DOHH2 (cell line): ENCODE measurements at regions not wholly inside any gene's neighbourhood (a gene's known extent, or its start where the extent isn't known, plus 50 kb on each side); places are given as distances from the start of the nearest gene placed in this dataset.

ENCODE experiments used
- H3F3A ChIP-seq: fragments of 200-600 bp; sonication (generic), shearing (Covaris generic); 2 replicates; pipeline ENCODE4 v1.6.0; 2016; ENCODE audit warnings: antibody characterized with exemption, mild to moderate bottlenecking; ENCODE audit not compliant: control insufficient read depth, insufficient read depth
- H3K27ac ChIP-seq: fragments of 200-600 bp; sonication (generic); 2 replicates; pipeline ENCODE4 v1.5.1; 2014; ENCODE audit warnings: low read depth, mild to moderate bottlenecking, low read length, moderate library complexity
- H3K27me3 ChIP-seq: fragments of 200-600 bp; sonication (generic); 2 replicates; pipeline ENCODE4 v1.6.1; 2014; ENCODE audit warnings: mild to moderate bottlenecking, low read length, mixed read lengths; ENCODE audit not compliant: control insufficient read depth
- H3K36me3 ChIP-seq: fragments of 200-600 bp; sonication (generic); 2 replicates; pipeline ENCODE4 v1.6.1; 2014; ENCODE audit warnings: mild to moderate bottlenecking, low read length, moderate library complexity, mixed read lengths; ENCODE audit not compliant: control insufficient read depth
- H3K4me1 ChIP-seq: fragments of 200-600 bp; sonication (generic); 2 replicates; pipeline ENCODE4 v1.6.1; 2014; ENCODE audit warnings: mild to moderate bottlenecking, low read length, mixed read lengths; ENCODE audit not compliant: control insufficient read depth
- H3K4me2 ChIP-seq: fragments of 200-600 bp; sonication (generic); 2 replicates; pipeline ENCODE4 v1.6.0; 2014; ENCODE audit warnings: mild to moderate bottlenecking, low read length, moderate library complexity
- H3K4me3 ChIP-seq: fragments of 200-600 bp; sonication (generic); 2 replicates; pipeline ENCODE4 v1.5.1; 2014; ENCODE audit warnings: mild to moderate bottlenecking, low read length, mixed read lengths
- H3K79me2 ChIP-seq: fragments of 200-600 bp; sonication (generic); 2 replicates; pipeline ENCODE4 v1.6.1; 2014; ENCODE audit warnings: mild to moderate bottlenecking, low read length, mixed read lengths; ENCODE audit not compliant: control insufficient read depth
- H3K9me2 ChIP-seq: fragments of 200-600 bp; sonication (generic); replicated peaks from 2 replicates; pipeline ENCODE4 v1.6.1; 2014; ENCODE audit warnings: mild to moderate bottlenecking, low read length, mixed read lengths; ENCODE audit not compliant: control insufficient read depth
- H3K9me3 ChIP-seq: fragments of 200-600 bp; sonication (generic); 2 replicates; pipeline ENCODE4 v1.6.1; 2014; ENCODE audit warnings: antibody characterized with exemption, low read length, mixed read lengths; ENCODE audit not compliant: control insufficient read depth, insufficient read depth
- H4K20me1 ChIP-seq: fragments of 200-600 bp; sonication (generic); 2 replicates; pipeline ENCODE4 v1.6.0; 2014; ENCODE audit warnings: low read depth, mild to moderate bottlenecking, antibody characterized with exemption, low read length, moderate library complexity; ENCODE audit not compliant: control insufficient read depth, insufficient read depth
- EZH2phosphoT487 ChIP-seq: fragments of 200-600 bp; sonication (generic); IDR thresholded peaks from 2 replicates; pipeline ENCODE4 v1.6.1; 2017; ENCODE audit warnings: borderline replicate concordance, mild to moderate bottlenecking, antibody characterized with exemption, low read length, moderate library complexity, mixed read lengths
- TF ChIP-seq, protein P1 (sequence below): fragments of 200-600 bp; sonication (generic); IDR thresholded peaks from one replicate; pipeline ENCODE4 v1.5.1; 2014; ENCODE audit warnings: antibody characterized with exemption, mild to moderate bottlenecking, low read depth, low read length; ENCODE audit not compliant: poor library complexity, severe bottlenecking

GRCh38 chr4:159689526-159689925 lies 586.6 kb downstream of the RAPGEF2 start:
- H3F3A ChIP-seq: no peaks in the 10 kb centered on the region

GRCh38 chr4:159697322-159698283 lies 594.7 kb downstream of the RAPGEF2 start:
- Histone ChIP-seq H3K9me3 (no peaks in the 10 kb centered on the region), H3K9me2 (no peaks in the 10 kb centered on the region), H3K27me3 (no peaks in the 10 kb centered on the region), H3K4me2 (no peak overlapping the region), H3K4me1 (no peaks in the 10 kb centered on the region), H3K36me3 (no peaks in the 10 kb centered on the region), H4K20me1 (no peaks in the 10 kb centered on the region), H3K4me3 (no peak overlapping the region), H3K27ac (no peak overlapping the region), H3K79me2 (no peaks in the 10 kb centered on the region), H3F3A (no peaks in the 10 kb centered on the region)
- no peak for TF ChIP-seq EZH2phosphoT487
- TF ChIP-seq, protein P1, sequence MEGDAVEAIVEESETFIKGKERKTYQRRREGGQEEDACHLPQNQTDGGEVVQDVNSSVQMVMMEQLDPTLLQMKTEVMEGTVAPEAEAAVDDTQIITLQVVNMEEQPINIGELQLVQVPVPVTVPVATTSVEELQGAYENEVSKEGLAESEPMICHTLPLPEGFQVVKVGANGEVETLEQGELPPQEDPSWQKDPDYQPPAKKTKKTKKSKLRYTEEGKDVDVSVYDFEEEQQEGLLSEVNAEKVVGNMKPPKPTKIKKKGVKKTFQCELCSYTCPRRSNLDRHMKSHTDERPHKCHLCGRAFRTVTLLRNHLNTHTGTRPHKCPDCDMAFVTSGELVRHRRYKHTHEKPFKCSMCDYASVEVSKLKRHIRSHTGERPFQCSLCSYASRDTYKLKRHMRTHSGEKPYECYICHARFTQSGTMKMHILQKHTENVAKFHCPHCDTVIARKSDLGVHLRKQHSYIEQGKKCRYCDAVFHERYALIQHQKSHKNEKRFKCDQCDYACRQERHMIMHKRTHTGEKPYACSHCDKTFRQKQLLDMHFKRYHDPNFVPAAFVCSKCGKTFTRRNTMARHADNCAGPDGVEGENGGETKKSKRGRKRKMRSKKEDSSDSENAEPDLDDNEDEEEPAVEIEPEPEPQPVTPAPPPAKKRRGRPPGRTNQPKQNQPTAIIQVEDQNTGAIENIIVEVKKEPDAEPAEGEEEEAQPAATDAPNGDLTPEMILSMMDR: no peak

More at GRCh38 chr4:159689526-159689925, 586.6 kb downstream of the RAPGEF2 start:
- Histone ChIP-seq H4K20me1 (no peaks in the 10 kb centered on the region), H3K9me3 (no peaks in the 10 kb centered on the region; the same call in 1 of the 2 replicates), H3K9me2 (no peaks in the 10 kb centered on the region), H3K27me3 (no peaks in the 10 kb centered on the region), H3K4me1 (no peaks in the 10 kb centered on the region), H3K4me2 (no peak overlapping the region), H3K4me3 (no peak overlapping the region), H3K27ac (no peak overlapping the region), H3K79me2 (no peaks in the 10 kb centered on the region), H3K36me3 (no peaks in the 10 kb centered on the region)
- TF ChIP-seq, protein P1: no peak
- no peak for TF ChIP-seq EZH2phosphoT487

DNA sequence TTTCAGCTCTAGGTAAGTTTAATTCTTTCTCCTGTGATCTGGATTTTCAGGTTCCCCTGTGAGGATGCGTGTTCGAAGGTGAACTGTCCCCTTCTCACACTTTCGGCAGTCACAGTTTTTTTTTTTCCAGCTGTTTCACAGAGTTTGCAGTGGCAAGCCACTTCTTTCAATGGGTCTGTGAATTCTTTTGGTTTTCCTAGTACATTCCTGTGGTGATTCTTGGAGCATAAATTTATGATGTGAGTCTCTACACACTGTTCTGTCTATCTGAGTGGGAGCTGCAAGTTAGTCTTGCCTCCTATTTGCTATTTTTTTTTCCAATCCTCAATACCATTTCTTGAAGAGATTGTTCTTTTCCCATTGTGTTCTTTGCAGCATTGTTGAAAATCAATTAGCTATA lies 595.5 kb downstream of the RAPGEF2 start:
- Histone ChIP-seq H3K79me2 (no peaks in the 10 kb centered on the region), H3K27me3 (no peaks in the 10 kb centered on the region), H3K9me2 (no peaks in the 10 kb centered on the region), H3F3A (no peaks in the 10 kb centered on the region), H3K27ac (no peak overlapping the region), H3K4me2 (no peak overlapping the region), H3K4me3 (no peak overlapping the region), H3K36me3 (no peaks in the 10 kb centered on the region), H3K9me3 (no peaks in the 10 kb centered on the region), H3K4me1 (no peaks in the 10 kb centered on the region), H4K20me1 (no peaks in the 10 kb centered on the region)
- TF ChIP-seq, protein P1: no peak
- TF ChIP-seq EZH2phosphoT487: no peak
